ENCODE measurements at regions not wholly inside any gene's neighbourhood (a gene's known extent, or its start where the extent isn't known, plus 50 kb on each side); places are given as distances from the start of the nearest gene placed in this dataset.

DNA sequence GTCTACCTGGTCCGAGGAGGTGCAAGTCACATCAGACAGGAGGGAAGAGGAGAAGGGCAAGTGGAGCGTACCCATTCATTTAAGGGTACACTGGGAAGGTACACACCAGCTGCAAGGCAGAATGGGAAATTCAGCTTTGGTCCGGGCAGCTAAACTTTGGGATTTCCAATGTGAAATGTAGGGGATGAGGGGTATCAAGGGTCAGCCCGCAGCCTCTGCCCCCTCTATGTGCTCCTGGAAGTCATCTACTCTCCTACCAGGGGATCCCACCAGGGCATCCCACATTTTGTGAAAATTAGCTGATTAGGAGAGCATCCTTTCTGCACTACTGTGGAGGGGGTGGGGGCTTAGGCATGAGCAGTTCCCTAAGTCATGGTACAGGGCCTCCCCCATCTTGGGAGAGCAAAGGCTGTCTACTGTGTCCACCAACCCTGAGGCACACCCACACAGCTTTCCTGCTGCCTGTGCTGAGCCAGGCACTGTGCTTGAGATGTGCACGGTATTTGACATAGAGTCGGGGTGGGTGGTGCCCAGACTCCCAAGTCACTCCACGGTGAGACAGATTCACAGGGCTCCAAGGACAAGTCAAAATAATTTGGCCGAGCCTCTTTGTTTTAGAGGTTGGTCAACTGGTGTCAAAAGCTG is 189.1 kb upstream of the SULF2 start:
- H3K79me2 ChIP-seq (ENCODE audit: control insufficient read depth, insufficient read depth, low read length), result no peaks in the 10 kb centered on the region
- BruUV-seq (replicated peaks), result no TSS peak
- H3K36me3 ChIP-seq (ENCODE audit: control insufficient read depth in 2 of 2, insufficient read depth in 2 of 2, low read length in 1 of 2), result no peaks in the 10 kb centered on the region
- no peak overlapping the region for H3K9ac ChIP-seq (ENCODE audit: control insufficient read depth, insufficient read depth, low read length)
- H4K20me1 ChIP-seq (ENCODE audit: control insufficient read depth, insufficient read depth), result no peaks in the 10 kb centered on the region
- H3K9me3 ChIP-seq (replicated peaks; ENCODE audit: control insufficient read depth, insufficient read depth, low read length), result peaks cover 8% of the 10 kb centered on the region; the same call in 2 of the 3 replicates
- no peak overlapping the region for H3K4me3 ChIP-seq
- in situ Hi-C loops (cut with MboI) (no loop called here), intact Hi-C loops (cut with micrococcal nuclease; ENCODE audit: unreplicated experiment) (no loop called here)
- ATAC-seq (no peak), FAIRE-seq (no peak), DNase-seq (ENCODE audit: low read depth, low spot score) (no peak)
- ChIA-PET SMC1A (ENCODE audit: uncharacterized antibody, unreplicated experiment) (interaction anchor here (1.1 kb wide), 1 partner anchor 646 kb away, joined by 5 read pairs; no protein-coding TSS in a partner anchor), POLR2A (interaction anchor here (0.8 kb wide), 1 partner anchor 60 kb away, joined by 3 read pairs; no protein-coding TSS in a partner anchor), CTCF (interaction anchor here (1.0 kb wide), 1 partner anchor 646 kb away, joined by 6 read pairs; no protein-coding TSS in a partner anchor), RAD21 (ENCODE audit: unreplicated experiment) (interaction anchor here (1.2 kb wide), 1 partner anchor 391 kb away, joined by 3 read pairs; no protein-coding TSS in a partner anchor)
- H3K27ac ChIP-seq (ENCODE audit: control insufficient read depth, insufficient read depth), result no peak overlapping the region
- no peak for TF ChIP-seq SREBF2 (IDR thresholded peaks at IDR 0.05; ENCODE audit: low read length)
- TF ChIP-seq, protein P1, sequence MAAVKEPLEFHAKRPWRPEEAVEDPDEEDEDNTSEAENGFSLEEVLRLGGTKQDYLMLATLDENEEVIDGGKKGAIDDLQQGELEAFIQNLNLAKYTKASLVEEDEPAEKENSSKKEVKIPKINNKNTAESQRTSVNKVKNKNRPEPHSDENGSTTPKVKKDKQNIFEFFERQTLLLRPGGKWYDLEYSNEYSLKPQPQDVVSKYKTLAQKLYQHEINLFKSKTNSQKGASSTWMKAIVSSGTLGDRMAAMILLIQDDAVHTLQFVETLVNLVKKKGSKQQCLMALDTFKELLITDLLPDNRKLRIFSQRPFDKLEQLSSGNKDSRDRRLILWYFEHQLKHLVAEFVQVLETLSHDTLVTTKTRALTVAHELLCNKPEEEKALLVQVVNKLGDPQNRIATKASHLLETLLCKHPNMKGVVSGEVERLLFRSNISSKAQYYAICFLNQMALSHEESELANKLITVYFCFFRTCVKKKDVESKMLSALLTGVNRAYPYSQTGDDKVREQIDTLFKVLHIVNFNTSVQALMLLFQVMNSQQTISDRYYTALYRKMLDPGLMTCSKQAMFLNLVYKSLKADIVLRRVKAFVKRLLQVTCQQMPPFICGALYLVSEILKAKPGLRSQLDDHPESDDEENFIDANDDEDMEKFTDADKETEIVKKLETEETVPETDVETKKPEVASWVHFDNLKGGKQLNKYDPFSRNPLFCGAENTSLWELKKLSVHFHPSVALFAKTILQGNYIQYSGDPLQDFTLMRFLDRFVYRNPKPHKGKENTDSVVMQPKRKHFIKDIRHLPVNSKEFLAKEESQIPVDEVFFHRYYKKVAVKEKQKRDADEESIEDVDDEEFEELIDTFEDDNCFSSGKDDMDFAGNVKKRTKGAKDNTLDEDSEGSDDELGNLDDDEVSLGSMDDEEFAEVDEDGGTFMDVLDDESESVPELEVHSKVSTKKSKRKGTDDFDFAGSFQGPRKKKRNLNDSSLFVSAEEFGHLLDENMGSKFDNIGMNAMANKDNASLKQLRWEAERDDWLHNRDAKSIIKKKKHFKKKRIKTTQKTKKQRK (IDR thresholded peaks at IDR 0.05; ENCODE audit: low read depth, low read length), result no peak
- no peak for TF ChIP-seq FOXK2 (IDR thresholded peaks at IDR 0.05)
- TF ChIP-seq, protein P2, sequence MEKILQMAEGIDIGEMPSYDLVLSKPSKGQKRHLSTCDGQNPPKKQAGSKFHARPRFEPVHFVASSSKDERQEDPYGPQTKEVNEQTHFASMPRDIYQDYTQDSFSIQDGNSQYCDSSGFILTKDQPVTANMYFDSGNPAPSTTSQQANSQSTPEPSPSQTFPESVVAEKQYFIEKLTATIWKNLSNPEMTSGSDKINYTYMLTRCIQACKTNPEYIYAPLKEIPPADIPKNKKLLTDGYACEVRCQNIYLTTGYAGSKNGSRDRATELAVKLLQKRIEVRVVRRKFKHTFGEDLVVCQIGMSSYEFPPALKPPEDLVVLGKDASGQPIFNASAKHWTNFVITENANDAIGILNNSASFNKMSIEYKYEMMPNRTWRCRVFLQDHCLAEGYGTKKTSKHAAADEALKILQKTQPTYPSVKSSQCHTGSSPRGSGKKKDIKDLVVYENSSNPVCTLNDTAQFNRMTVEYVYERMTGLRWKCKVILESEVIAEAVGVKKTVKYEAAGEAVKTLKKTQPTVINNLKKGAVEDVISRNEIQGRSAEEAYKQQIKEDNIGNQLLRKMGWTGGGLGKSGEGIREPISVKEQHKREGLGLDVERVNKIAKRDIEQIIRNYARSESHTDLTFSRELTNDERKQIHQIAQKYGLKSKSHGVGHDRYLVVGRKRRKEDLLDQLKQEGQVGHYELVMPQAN (conservative IDR thresholded peaks at IDR 0.05), result no peak
- no peak for TF ChIP-seq POU2F2 (IDR thresholded peaks at IDR 0.05; ENCODE audit: borderline replicate concordance, low read depth, low read length)
- TF ChIP-seq, protein P3, sequence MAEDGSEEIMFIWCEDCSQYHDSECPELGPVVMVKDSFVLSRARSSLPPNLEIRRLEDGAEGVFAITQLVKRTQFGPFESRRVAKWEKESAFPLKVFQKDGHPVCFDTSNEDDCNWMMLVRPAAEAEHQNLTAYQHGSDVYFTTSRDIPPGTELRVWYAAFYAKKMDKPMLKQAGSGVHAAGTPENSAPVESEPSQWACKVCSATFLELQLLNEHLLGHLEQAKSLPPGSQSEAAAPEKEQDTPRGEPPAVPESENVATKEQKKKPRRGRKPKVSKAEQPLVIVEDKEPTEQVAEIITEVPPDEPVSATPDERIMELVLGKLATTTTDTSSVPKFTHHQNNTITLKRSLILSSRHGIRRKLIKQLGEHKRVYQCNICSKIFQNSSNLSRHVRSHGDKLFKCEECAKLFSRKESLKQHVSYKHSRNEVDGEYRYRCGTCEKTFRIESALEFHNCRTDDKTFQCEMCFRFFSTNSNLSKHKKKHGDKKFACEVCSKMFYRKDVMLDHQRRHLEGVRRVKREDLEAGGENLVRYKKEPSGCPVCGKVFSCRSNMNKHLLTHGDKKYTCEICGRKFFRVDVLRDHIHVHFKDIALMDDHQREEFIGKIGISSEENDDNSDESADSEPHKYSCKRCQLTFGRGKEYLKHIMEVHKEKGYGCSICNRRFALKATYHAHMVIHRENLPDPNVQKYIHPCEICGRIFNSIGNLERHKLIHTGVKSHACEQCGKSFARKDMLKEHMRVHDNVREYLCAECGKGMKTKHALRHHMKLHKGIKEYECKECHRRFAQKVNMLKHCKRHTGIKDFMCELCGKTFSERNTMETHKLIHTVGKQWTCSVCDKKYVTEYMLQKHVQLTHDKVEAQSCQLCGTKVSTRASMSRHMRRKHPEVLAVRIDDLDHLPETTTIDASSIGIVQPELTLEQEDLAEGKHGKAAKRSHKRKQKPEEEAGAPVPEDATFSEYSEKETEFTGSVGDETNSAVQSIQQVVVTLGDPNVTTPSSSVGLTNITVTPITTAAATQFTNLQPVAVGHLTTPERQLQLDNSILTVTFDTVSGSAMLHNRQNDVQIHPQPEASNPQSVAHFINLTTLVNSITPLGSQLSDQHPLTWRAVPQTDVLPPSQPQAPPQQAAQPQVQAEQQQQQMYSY (CRISPR knock-in tag; IDR thresholded peaks at IDR 0.05), result no peak
- no peak for TF ChIP-seq CBX3 (IDR thresholded peaks at IDR 0.05; ENCODE audit: borderline replicate concordance, low read depth)
- no peak for TF ChIP-seq BACH1 (IDR thresholded peaks at IDR 0.05; ENCODE audit: borderline replicate concordance)
- TF ChIP-seq ZNF384 (IDR thresholded peaks at IDR 0.05; ENCODE audit: borderline replicate concordance, low read depth, low read length), result no peak
- TF ChIP-seq, protein P4, sequence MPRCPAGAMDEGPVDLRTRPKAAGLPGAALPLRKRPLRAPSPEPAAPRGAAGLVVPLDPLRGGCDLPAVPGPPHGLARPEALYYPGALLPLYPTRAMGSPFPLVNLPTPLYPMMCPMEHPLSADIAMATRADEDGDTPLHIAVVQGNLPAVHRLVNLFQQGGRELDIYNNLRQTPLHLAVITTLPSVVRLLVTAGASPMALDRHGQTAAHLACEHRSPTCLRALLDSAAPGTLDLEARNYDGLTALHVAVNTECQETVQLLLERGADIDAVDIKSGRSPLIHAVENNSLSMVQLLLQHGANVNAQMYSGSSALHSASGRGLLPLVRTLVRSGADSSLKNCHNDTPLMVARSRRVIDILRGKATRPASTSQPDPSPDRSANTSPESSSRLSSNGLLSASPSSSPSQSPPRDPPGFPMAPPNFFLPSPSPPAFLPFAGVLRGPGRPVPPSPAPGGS (IDR thresholded peaks at IDR 0.05; ENCODE audit: borderline replicate concordance, insufficient read depth, low read depth, low read length, poor library complexity, severe bottlenecking), result no peak
- no peak overlapping the region for H2AFZ ChIP-seq (ENCODE audit: control insufficient read depth, low read depth, low read length)
- peaks cover 30% of the 10 kb centered on the region for H3K4me1 ChIP-seq (ENCODE audit: control insufficient read depth, insufficient read depth, low read length)
- no peaks in the 10 kb centered on the region for H3K27me3 ChIP-seq (replicated peaks in 1 of 2; ENCODE audit: control insufficient read depth in 2 of 2, insufficient read depth in 2 of 2, low read length in 1 of 2)
- H3K4me2 ChIP-seq (ENCODE audit: control insufficient read depth, insufficient read depth), result no peak overlapping the region
- 39% methylated on average over 8 of the region's 8 CpGs for WGBS (ENCODE audit: insufficient coverage, insufficient replicate concordance, low lambda C conversion rate, missing lambda C conversion rate)
